A549 (cell line): ENCODE measurements at regions not wholly inside any gene's neighbourhood (a gene's known extent, or its start where the extent isn't known, plus 50 kb on each side); places are given as distances from the start of the nearest gene placed in this dataset.

Experiments
- ATAC-seq, 2 experiments: fragments of 200-7000 bp in 1 of 2; fragments of >200 bp in 1 of 2; cut with Nextera tagmentation in 1 of 2; cut with Tn5 transposase in 1 of 2; 3 replicates each; pipeline versions ENCODE4 v1.8.0 to v1.9.1; 2018 to 2020; ENCODE audit warnings: mild to moderate bottlenecking in 1 of 2, moderate library complexity in 1 of 2
- CTCF ChIA-PET: fragments of 300-600 bp; sonication (Branson Sonifier 250); formaldehyde crosslinking; extraction: SDS; loops from one replicate; lab custom pipeline; 2021; ENCODE audit warnings: antibody characterized with exemption, inconsistent platforms; lab: Yijun Ruan, JAX
- POLR2A ChIA-PET: fragments of 350-600 bp; formaldehyde crosslinking; extraction: SDS; loops from one replicate; lab custom pipeline; 2021; ENCODE audit warnings: antibody characterized with exemption, inconsistent platforms; lab: Yijun Ruan, JAX
- DNase-seq, 2 experiments: peaks; one replicate each; pipeline versions ENCODE4 v3.0.0 to v3.0.0-alpha.2; 2011 to 2016; ENCODE audit warnings: low read depth in 1 of 2, low spot score in 1 of 2
- FAIRE-seq: peaks from 2 replicates; lab custom pipeline; 2011; peaks lifted over from hg19 to GRCh38; lab: Jason Lieb, UNC
- H3K27ac ChIP-seq, 2 experiments: fragments of >200 bp; sonication (Bioruptor Twin); formaldehyde crosslinking; 3 replicates each; pipeline ENCODE4 v1.5.1; 2016 to 2017
- H3K4me1 ChIP-seq: fragments of >200 bp; sonication (Bioruptor Twin); formaldehyde crosslinking; 3 replicates; pipeline ENCODE4 v1.6.1; 2016
- H3K4me2 ChIP-seq: fragments of >200 bp; sonication (Bioruptor Twin); formaldehyde crosslinking; 3 replicates; pipeline ENCODE4 v1.6.1; 2016
- H3K4me3 ChIP-seq: fragments of >200 bp; sonication (Bioruptor Twin); formaldehyde crosslinking; 3 replicates; pipeline ENCODE4 v1.5.1; 2016
- H3K9me3 ChIP-seq: fragments of >200 bp; sonication (Bioruptor Twin); formaldehyde crosslinking; 3 replicates; pipeline ENCODE4 v1.6.1; 2016
- BCL3 ChIP-seq: fragments of >200 bp; sonication (Bioruptor Twin); formaldehyde crosslinking; IDR thresholded peaks from 3 replicates; pipeline ENCODE4 v1.6.1; 2016
- CHD2 ChIP-seq: fragments of 150-350 bp; IDR thresholded peaks from 2 replicates; pipeline ENCODE4 v1.6.1; 2014; ENCODE audit warnings: low read length; ENCODE audit not compliant: partially characterized antibody
- CHD4 ChIP-seq: fragments of 200-600 bp; sonication (generic); IDR thresholded peaks from 2 replicates; pipeline ENCODE4 v1.6.1; 2016; ENCODE audit warnings: antibody characterized with exemption, mild to moderate bottlenecking, borderline replicate concordance
- EHF ChIP-seq: fragments of 250-450 bp; sonication (Bioruptor Pico); IDR thresholded peaks from 2 replicates; pipeline ENCODE4 v1.5.0; 2020; ENCODE audit warnings: mild to moderate bottlenecking
- EHMT2 ChIP-seq: fragments of 200-600 bp; sonication (generic); IDR thresholded peaks from 2 replicates; pipeline ENCODE4 v1.6.1; 2016; ENCODE audit warnings: antibody characterized with exemption, low read depth, mild to moderate bottlenecking, moderate library complexity
- ELK1 ChIP-seq: fragments of 150-350 bp; IDR thresholded peaks from 2 replicates; pipeline ENCODE4 v1.6.1; 2014; ENCODE audit warnings: low read depth, mild to moderate bottlenecking, low read length
- ESRRA ChIP-seq: fragments of 150-350 bp; IDR thresholded peaks from 2 replicates; pipeline ENCODE4 v1.6.1; 2014; ENCODE audit warnings: mild to moderate bottlenecking, low read length, borderline replicate concordance
- FOSB ChIP-seq: fragments of 250-450 bp; sonication (Bioruptor Pico); IDR thresholded peaks from 2 replicates; pipeline ENCODE4 v1.5.0; 2020; ENCODE audit warnings: mild to moderate bottlenecking, moderate library complexity
- HDAC2 ChIP-seq: fragments of 200-600 bp; sonication (generic); IDR thresholded peaks from 2 replicates; pipeline ENCODE4 v1.6.1; 2016
- HES2 ChIP-seq: fragments of >200 bp; sonication (Bioruptor Twin); formaldehyde crosslinking; IDR thresholded peaks from 2 replicates; pipeline ENCODE4 v1.6.1; 2016
- HEYL ChIP-seq: fragments of 250-450 bp; sonication (Bioruptor Pico); IDR thresholded peaks from 2 replicates; pipeline ENCODE4 v1.8.0; 2021; ENCODE audit warnings: mild to moderate bottlenecking, moderate library complexity
- HMGXB4 ChIP-seq: fragments of 250-450 bp; sonication (Bioruptor Pico); IDR thresholded peaks from 2 replicates; pipeline ENCODE4 v1.5.0; 2021; ENCODE audit warnings: mild to moderate bottlenecking, moderate library complexity, borderline replicate concordance
- HOXA7 ChIP-seq: fragments of 250-450 bp; sonication (Bioruptor Pico); IDR thresholded peaks from 2 replicates; pipeline ENCODE4 v1.5.0; 2020; ENCODE audit warnings: mild to moderate bottlenecking, moderate library complexity
- HOXB13 ChIP-seq: fragments of 250-450 bp; sonication (Bioruptor Pico); IDR thresholded peaks from 2 replicates; pipeline ENCODE4 v1.5.0; 2020; ENCODE audit warnings: low read depth, mild to moderate bottlenecking, moderate library complexity
- HOXB5 ChIP-seq: fragments of 250-450 bp; sonication (Bioruptor Pico); IDR thresholded peaks from 2 replicates; pipeline ENCODE4 v1.5.0; 2020; ENCODE audit warnings: mild to moderate bottlenecking, moderate library complexity
- JUN ChIP-seq, 2 experiments: fragments of >200 bp; sonication (Bioruptor Twin); formaldehyde crosslinking; IDR thresholded peaks; 2 replicates in 1 of 2; 3 replicates in 1 of 2; pipeline ENCODE4 v1.6.1; 2016 to 2017
- KDM5A ChIP-seq: fragments of 200-600 bp; sonication (generic); IDR thresholded peaks from 2 replicates; pipeline ENCODE4 v1.6.1; 2016; ENCODE audit warnings: antibody characterized with exemption, mild to moderate bottlenecking
- MAFK ChIP-seq: fragments of 450-650 bp; IDR thresholded peaks from 2 replicates; pipeline ENCODE4 v1.6.1; 2014; ENCODE audit not compliant: partially characterized antibody
- MAZ ChIP-seq: fragments of 150-350 bp; IDR thresholded peaks from 2 replicates; pipeline ENCODE4 v1.6.1; 2014; ENCODE audit warnings: antibody characterized with exemption, low read depth, low read length, borderline replicate concordance
- MYC ChIP-seq: IDR thresholded peaks from 2 replicates; pipeline ENCODE4 v1.6.1; 2012; ENCODE audit warnings: mild to moderate bottlenecking, inconsistent platforms, low read length, improper control_type of control experiment, borderline replicate concordance
- PBX3 ChIP-seq: IDR thresholded peaks from 2 replicates; pipeline ENCODE4 v1.6.1; 2012
- POLR2AphosphoS2 ChIP-seq: conservative IDR thresholded peaks from 2 replicates; pipeline ENCODE4 v1.6.1; 2012; ENCODE audit warnings: low read length, improper control_type of control experiment, inconsistent platforms
- RARB ChIP-seq: fragments of 250-450 bp; sonication (Bioruptor Pico); IDR thresholded peaks from 2 replicates; pipeline ENCODE4 v1.8.0; 2021; ENCODE audit warnings: mild to moderate bottlenecking, moderate library complexity
- TFCP2L1 ChIP-seq: fragments of 250-450 bp; sonication (Bioruptor Pico); IDR thresholded peaks from 2 replicates; pipeline ENCODE4 v1.5.0; 2021; ENCODE audit warnings: mild to moderate bottlenecking
- TP53 ChIP-seq: fragments of 250-450 bp; sonication (Bioruptor Pico); IDR thresholded peaks from 2 replicates; pipeline ENCODE4 v1.5.0; 2021; ENCODE audit warnings: mild to moderate bottlenecking, moderate library complexity
- ZFP36 ChIP-seq: fragments of 450-650 bp; IDR thresholded peaks from 2 replicates; pipeline ENCODE4 v1.6.1; 2014; ENCODE audit warnings: borderline replicate concordance; ENCODE audit not compliant: partially characterized antibody
- ZNF302 ChIP-seq: fragments of 250-450 bp; sonication (Bioruptor Pico); IDR thresholded peaks from 2 replicates; pipeline ENCODE4 v1.9.0; 2021; ENCODE audit warnings: inconsistent platforms, mild to moderate bottlenecking, moderate library complexity
- ZSCAN20 ChIP-seq: fragments of 250-450 bp; sonication (Bioruptor Pico); IDR thresholded peaks from 2 replicates; pipeline ENCODE4 v1.8.0; 2022; ENCODE audit warnings: mild to moderate bottlenecking, moderate library complexity
- WGBS: methylation state at CpG from one replicate; pipeline ENCODE4 v1.1.6; 2017; ENCODE audit errors: missing lambda C conversion rate; 5-methylcytosine and 5-hydroxymethylcytosine counted together

GRCh38 chr2:152827944-152828343, 109.5 kb downstream of the ARL6IP6 start:
- DNase-seq, result no peak
- 69% methylated on average over 5 of the region's 5 CpGs for WGBS
- no peak for ATAC-seq
- TF ChIP-seq EHF (CRISPR knock-in tag) (no peak), HOXB5 (CRISPR knock-in tag) (no peak), ZNF302 (CRISPR knock-in tag) (no peak), ZFP36 (no peak), BCL3 (no peak), FOSB (no peak), PBX3 (no peak), MAZ (no peak), RARB (CRISPR knock-in tag) (no peak), MYC (no peak), EHMT2 (no peak), HOXB13 (CRISPR knock-in tag) (no peak)
- no peak for FAIRE-seq
- ChIA-PET POLR2A (no interaction called here), CTCF (no interaction called here)
- H3K4me2 ChIP-seq, result no peak overlapping the region
- no peak overlapping the region for H3K27ac ChIP-seq
- 0 out of 3 replicates have a peak, but pooled peaks cover 3% of the 10 kb centered on the region for H3K4me1 ChIP-seq
- H3K4me3 ChIP-seq, result no peak overlapping the region
- no peaks in the 10 kb centered on the region for H3K9me3 ChIP-seq

- TF ChIP-seq HOXB5 (CRISPR knock-in tag), result no peak
- TF ChIP-seq JUN (IDR thresholded peaks at IDR 0.05), result no peak
- no peak for TF ChIP-seq HOXB13 (CRISPR knock-in tag)
- no peak for TF ChIP-seq HOXA7 (CRISPR knock-in tag)
- TF ChIP-seq MAFK, result no peak
- no peak for TF ChIP-seq CHD4
- no peak for TF ChIP-seq BCL3
- no peak for TF ChIP-seq POLR2AphosphoS2
- TF ChIP-seq PBX3, result no peak
- no peak for TF ChIP-seq ZSCAN20 (CRISPR knock-in tag)
- no peak for TF ChIP-seq ELK1
- TF ChIP-seq TFCP2L1, result no peak
- no peak for TF ChIP-seq HES2
- no peak for TF ChIP-seq TP53 (CRISPR knock-in tag)
- TF ChIP-seq KDM5A, result no peak
- no peak for TF ChIP-seq HMGXB4 (CRISPR knock-in tag)
- no peak for TF ChIP-seq HEYL (CRISPR knock-in tag)
- TF ChIP-seq CHD2, result no peak
- TF ChIP-seq HDAC2, result no peak
- no peak for TF ChIP-seq ESRRA
- WGBS, result 56% methylated on average over 3 of the region's 3 CpGs
- FAIRE-seq, result no peak
- ATAC-seq, result 0 out of 6 replicates have a peak, but pooled peaks of 1 of the 2 experiments have one; percentile 28
- Histone ChIP-seq H3K4me1 (0 out of 3 replicates have a peak, but pooled peaks cover 3% of the 10 kb centered on the region), H3K4me3 (no peak overlapping the region), H3K27ac (no peak overlapping the region), H3K4me2 (no peak overlapping the region), H3K9me3 (no peaks in the 10 kb centered on the region)
- POLR2A ChIA-PET, result no interaction called here
- DNase-seq, result peak in 1 of 2 experiments; percentile 22
- CTCF ChIA-PET, result interaction anchor here (0.7 kb wide), 1 partner anchor 17 kb away, joined by 3 read pairs; no protein-coding TSS in a partner anchor
Observed at GRCh38 chr2:152826581-152827279, 108.3 kb downstream of the ARL6IP6 start.
